Natural killer cell (primary cell): ENCODE measurements at regions not wholly inside any gene's neighbourhood (a gene's known extent, or its start where the extent isn't known, plus 50 kb on each side); places are given as distances from the start of the nearest gene placed in this dataset.

ENCODE experiments used
- ATAC-seq, 3 donors: fragments of 150-1000 bp in 2 of 3; fragments of 200-7000 bp in 1 of 3; cut with Tn5 transposase; 1 replicate in 1 of 3; 2 replicates in 2 of 3; pipeline ENCODE4 v1.10.0; 2021; ENCODE audit warnings: mild to moderate bottlenecking in 2 of 3, moderate library complexity in 2 of 3
- DNase-seq, 2 donors: peaks; one replicate each; pipeline versions ENCODE4 v3.0.0 to v3.0.0-alpha.2; 2013 to 2021; ENCODE audit warnings: mixed read lengths in 1 of 2
- H3K27ac ChIP-seq: one replicate; pipeline ENCODE4 v1.5.1; 2013; ENCODE audit warnings: mild to moderate bottlenecking, low read length
- H3K27me3 ChIP-seq: one replicate; pipeline ENCODE4 v1.6.1; 2013; ENCODE audit warnings: low read length; ENCODE audit not compliant: control insufficient read depth, insufficient read depth
- H3K36me3 ChIP-seq: one replicate; pipeline ENCODE4 v1.6.1; 2013; ENCODE audit warnings: low read length; ENCODE audit not compliant: control insufficient read depth, insufficient read depth
- H3K4me1 ChIP-seq: one replicate; pipeline ENCODE4 v1.6.1; 2013; ENCODE audit warnings: low read length; ENCODE audit not compliant: control insufficient read depth, insufficient read depth
- H3K4me3 ChIP-seq: one replicate; pipeline ENCODE4 v1.5.1; 2013; ENCODE audit warnings: low read length
- H3K9me3 ChIP-seq: one replicate; pipeline ENCODE4 v1.6.1; 2013; ENCODE audit warnings: low read length; ENCODE audit not compliant: control insufficient read depth, insufficient read depth
- H3K27ac Mint-ChIP-seq, 2 donors: one replicate each; pipeline ENCODE4 v1.8.0; 2022; ENCODE audit warnings: mild to moderate bottlenecking in 2 of 2, mixed read lengths in 2 of 2, moderate library complexity in 1 of 2
- H3K27me3 Mint-ChIP-seq, 2 donors: one replicate each; pipeline ENCODE4 v1.8.0; 2022; ENCODE audit warnings: low read depth in 2 of 2, mixed read lengths in 2 of 2
- H3K36me3 Mint-ChIP-seq: one replicate; pipeline ENCODE4 v1.8.0; 2022; ENCODE audit warnings: mixed read lengths
- H3K4me1 Mint-ChIP-seq, 2 donors: one replicate each; pipeline ENCODE4 v1.8.0; 2022; ENCODE audit warnings: mixed read lengths in 2 of 2
- H3K4me3 Mint-ChIP-seq: one replicate; pipeline ENCODE4 v1.8.0; 2022; ENCODE audit warnings: mild to moderate bottlenecking, moderate library complexity, mixed read lengths
- H3K9me3 Mint-ChIP-seq, 2 donors: one replicate each; pipeline ENCODE4 v1.8.0; 2022; ENCODE audit warnings: mixed read lengths in 2 of 2
- WGBS: methylation state at CpG from one replicate; pipeline ENCODE4 v1.1.7; 2013; ENCODE audit warnings: missing lambda C conversion rate; ENCODE audit not compliant: insufficient coverage; 5-methylcytosine and 5-hydroxymethylcytosine counted together
- intact Hi-C: fragments of 100-400 bp; cut with micrococcal nuclease; formaldehyde crosslinking; loops from one replicate; pipeline ENCODE4 v1.14.2; 2022
- TF ChIP-seq, protein P1 (sequence below): fragments of 200-600 bp; IDR thresholded peaks from one replicate; pipeline ENCODE4 v1.8.0; 2022; ENCODE audit warnings: antibody characterized with exemption

DNA sequence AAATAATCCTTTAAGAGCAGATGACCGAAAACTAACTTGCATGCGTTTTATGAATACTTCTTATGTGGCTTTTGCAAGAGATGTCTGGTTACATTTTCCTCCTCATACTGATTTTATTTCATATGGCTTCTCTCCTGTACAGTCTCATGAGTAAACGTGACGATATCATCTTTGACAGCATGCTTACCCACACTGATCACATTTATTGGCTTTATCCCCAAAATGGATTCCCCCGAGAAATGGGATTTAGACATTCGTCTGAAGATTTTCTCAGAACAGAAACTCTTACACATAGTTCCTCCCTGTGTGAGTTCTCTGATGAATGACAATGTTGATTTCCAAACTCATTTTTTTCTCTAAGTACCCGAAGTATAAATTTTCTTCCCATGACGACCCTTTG is 939.7 kb upstream of the LCORL start:
- peaks cover 12 to 25% of the 10 kb centered on the region in 2 donors for H3K9me3 Mint-ChIP-seq
- H3K4me3 Mint-ChIP-seq = no peak overlapping the region
- Histone ChIP-seq H3K27me3 (no peaks in the 10 kb centered on the region), H3K9me3 (no peaks in the 10 kb centered on the region), H3K4me1 (no peaks in the 10 kb centered on the region), H3K27ac (no peak overlapping the region), H3K4me3 (no peak overlapping the region), H3K36me3 (no peaks in the 10 kb centered on the region)
- ATAC-seq (no peak), DNase-seq (no peak)
- H3K27ac Mint-ChIP-seq = no peak overlapping the region
- no peaks in the 10 kb centered on the region for H3K27me3 Mint-ChIP-seq
- WGBS = 94% methylated on average over 7 of the region's 8 CpGs
- intact Hi-C loops = no loop called here
- TF ChIP-seq, protein P1, sequence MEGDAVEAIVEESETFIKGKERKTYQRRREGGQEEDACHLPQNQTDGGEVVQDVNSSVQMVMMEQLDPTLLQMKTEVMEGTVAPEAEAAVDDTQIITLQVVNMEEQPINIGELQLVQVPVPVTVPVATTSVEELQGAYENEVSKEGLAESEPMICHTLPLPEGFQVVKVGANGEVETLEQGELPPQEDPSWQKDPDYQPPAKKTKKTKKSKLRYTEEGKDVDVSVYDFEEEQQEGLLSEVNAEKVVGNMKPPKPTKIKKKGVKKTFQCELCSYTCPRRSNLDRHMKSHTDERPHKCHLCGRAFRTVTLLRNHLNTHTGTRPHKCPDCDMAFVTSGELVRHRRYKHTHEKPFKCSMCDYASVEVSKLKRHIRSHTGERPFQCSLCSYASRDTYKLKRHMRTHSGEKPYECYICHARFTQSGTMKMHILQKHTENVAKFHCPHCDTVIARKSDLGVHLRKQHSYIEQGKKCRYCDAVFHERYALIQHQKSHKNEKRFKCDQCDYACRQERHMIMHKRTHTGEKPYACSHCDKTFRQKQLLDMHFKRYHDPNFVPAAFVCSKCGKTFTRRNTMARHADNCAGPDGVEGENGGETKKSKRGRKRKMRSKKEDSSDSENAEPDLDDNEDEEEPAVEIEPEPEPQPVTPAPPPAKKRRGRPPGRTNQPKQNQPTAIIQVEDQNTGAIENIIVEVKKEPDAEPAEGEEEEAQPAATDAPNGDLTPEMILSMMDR = no peak
- no peaks in the 10 kb centered on the region for H3K4me1 Mint-ChIP-seq
- H3K36me3 Mint-ChIP-seq = peaks cover 7% of the 10 kb centered on the region

GRCh38 chr4:18957716-18958115 is 936.2 kb upstream of the LCORL start:
- TF ChIP-seq, protein P1 = no peak
- ATAC-seq (no peak), DNase-seq (no peak)
- H3K36me3 Mint-ChIP-seq = peaks cover 7% of the 10 kb centered on the region
- intact Hi-C loops = no loop called here
- H3K9me3 Mint-ChIP-seq = peaks cover 20 to 24% of the 10 kb centered on the region in 2 donors
- Histone ChIP-seq H3K27me3 (no peaks in the 10 kb centered on the region), H3K27ac (no peak overlapping the region), H3K36me3 (no peaks in the 10 kb centered on the region), H3K4me3 (no peak overlapping the region), H3K4me1 (no peaks in the 10 kb centered on the region), H3K9me3 (no peaks in the 10 kb centered on the region)
- H3K27ac Mint-ChIP-seq = no peak overlapping the region
- 80% methylated on average over 4 of the region's 6 CpGs for WGBS
- no peaks in the 10 kb centered on the region for H3K4me1 Mint-ChIP-seq
- H3K4me3 Mint-ChIP-seq = no peak overlapping the region
- H3K27me3 Mint-ChIP-seq = no peaks in the 10 kb centered on the region

- H3K27ac Mint-ChIP-seq = no peak overlapping the region
- TF ChIP-seq, protein P1 = no peak
These were observed 933.0 kb upstream of the LCORL start for GRCh38 chr4:18954538-18954937.

GRCh38 chr4:18953613-18954012 is 932.1 kb upstream of the LCORL start:
- Mint-ChIP-seq H3K9me3 (peaks cover 12 to 20% of the 10 kb centered on the region in 2 donors), H3K27me3 (no peaks in the 10 kb centered on the region), H3K4me3 (no peak overlapping the region), H3K36me3 (no peaks in the 10 kb centered on the region), H3K27ac (no peak overlapping the region), H3K4me1 (no peaks in the 10 kb centered on the region)
- Histone ChIP-seq H3K27ac (no peak overlapping the region), H3K4me3 (no peak overlapping the region), H3K36me3 (no peaks in the 10 kb centered on the region), H3K4me1 (no peaks in the 10 kb centered on the region), H3K9me3 (no peaks in the 10 kb centered on the region), H3K27me3 (no peaks in the 10 kb centered on the region)
- intact Hi-C loops = no loop called here
- TF ChIP-seq, protein P1 = no peak
- ATAC-seq = no peak
- DNase-seq = no peak

More at GRCh38 chr4:18954538-18954937, 933.0 kb upstream of the LCORL start:
- H3K9me3 Mint-ChIP-seq = peaks cover 18 to 20% of the 10 kb centered on the region in 2 donors
- DNase-seq (no peak), ATAC-seq (no peak)
- H3K4me3 Mint-ChIP-seq = no peak overlapping the region
- Histone ChIP-seq H3K27ac (no peak overlapping the region), H3K27me3 (no peaks in the 10 kb centered on the region), H3K36me3 (no peaks in the 10 kb centered on the region), H3K4me3 (no peak overlapping the region), H3K9me3 (no peaks in the 10 kb centered on the region), H3K4me1 (no peaks in the 10 kb centered on the region)
- intact Hi-C loops = no loop called here
- no peaks in the 10 kb centered on the region for H3K36me3 Mint-ChIP-seq
- 91% methylated on average over 1 of the region's 2 CpGs for WGBS
- no peaks in the 10 kb centered on the region for H3K27me3 Mint-ChIP-seq
- H3K4me1 Mint-ChIP-seq = no peaks in the 10 kb centered on the region
